ENCODE measurements at regions not wholly inside any gene's neighbourhood (a gene's known extent, or its start where the extent isn't known, plus 50 kb on each side); places are given as distances from the start of the nearest gene placed in this dataset.

DNA sequence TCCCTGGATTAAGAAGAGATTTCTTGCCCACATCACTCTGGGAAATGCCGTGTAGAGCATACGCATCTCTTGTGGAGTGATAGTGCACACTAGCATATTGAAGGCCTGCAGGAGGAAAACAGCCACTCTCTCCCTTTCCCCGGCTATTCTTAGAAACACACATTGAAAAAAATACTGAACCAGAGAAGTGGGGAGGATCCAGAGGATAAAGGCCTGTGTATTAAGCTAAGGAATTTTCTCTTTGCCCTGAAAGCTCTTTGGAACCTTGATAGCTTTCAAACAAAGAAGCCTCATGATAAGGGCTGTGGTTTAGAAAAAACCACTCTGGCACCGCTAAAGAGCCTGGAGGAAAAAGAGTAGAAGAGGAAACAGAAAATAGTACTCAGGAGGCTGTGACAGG, 386.1 kb upstream of the NBEA start:
- Histone ChIP-seq H2AFZ (ENCODE audit: low read depth, low read length) (no peak overlapping the region), H3K27me3 (ENCODE audit: control insufficient read depth in 2 of 2, insufficient read depth in 2 of 2, low read length in 2 of 2) (peaks cover 0 to 1% of the 10 kb centered on the region in 2 experiments), H3K79me2 (ENCODE audit: control insufficient read depth, insufficient read depth, low read length) (no peaks in the 10 kb centered on the region), H3K9me3 (replicated peaks; ENCODE audit: control insufficient read depth, insufficient read depth, low read length) (no peaks in the 10 kb centered on the region), H3K36me3 (ENCODE audit: control insufficient read depth in 2 of 2, extremely low read depth in 1 of 2, insufficient read depth in 2 of 2, low read length in 2 of 2) (no peaks in the 10 kb centered on the region), H4K20me1 (replicated peaks; ENCODE audit: control insufficient read depth, extremely low read depth, insufficient read depth, low read length) (no peaks in the 10 kb centered on the region), H3K4me3 (replicated peaks in 1 of 3; ENCODE audit: insufficient read depth in 1 of 3, low read depth in 1 of 3, low read length in 3 of 3) (no peak overlapping the region), H3K4me1 (ENCODE audit: control insufficient read depth, extremely low read depth, insufficient read depth, low read length) (no peaks in the 10 kb centered on the region), H3K9ac (replicated peaks; ENCODE audit: extremely low read depth, insufficient read depth, low read length) (no peak overlapping the region), H3K27ac (ENCODE audit: insufficient read depth, low read depth, low read length) (no peak overlapping the region), H3K9me1 (replicated peaks; ENCODE audit: control insufficient read depth, extremely low read depth, insufficient read depth, low read length) (no peaks in the 10 kb centered on the region), H3K4me2 (ENCODE audit: insufficient read depth, low read length) (no peak overlapping the region)
- CTCF ChIA-PET: interaction anchor here (1.0 kb wide), 1 partner anchor 12 kb away, joined by 4 read pairs; no protein-coding TSS in a partner anchor
- POLR2A ChIA-PET: no interaction called here
- DNase-seq (ENCODE audit: low read depth, low spot score): no peak
- FAIRE-seq: no peak
- intact Hi-C loops (cut with micrococcal nuclease) (no loop called here), dilution Hi-C loops (cut with MboI; ENCODE audit: extremely low pct_ligation_motif_present, low sequenced_read_pairs) (no loop called here)
- BruUV-seq (replicated peaks): no TSS peak
- TF ChIP-seq MYC (IDR thresholded peaks at IDR 0.05; ENCODE audit: low read depth, low read length) (no peak), FOS (IDR thresholded peaks at IDR 0.05; ENCODE audit: borderline replicate concordance, insufficient read depth, low read length) (no peak), GATA2 (IDR thresholded peaks at IDR 0.05; ENCODE audit: insufficient read depth, insufficient read length, low read depth, low read length) (no peak)

DNA sequence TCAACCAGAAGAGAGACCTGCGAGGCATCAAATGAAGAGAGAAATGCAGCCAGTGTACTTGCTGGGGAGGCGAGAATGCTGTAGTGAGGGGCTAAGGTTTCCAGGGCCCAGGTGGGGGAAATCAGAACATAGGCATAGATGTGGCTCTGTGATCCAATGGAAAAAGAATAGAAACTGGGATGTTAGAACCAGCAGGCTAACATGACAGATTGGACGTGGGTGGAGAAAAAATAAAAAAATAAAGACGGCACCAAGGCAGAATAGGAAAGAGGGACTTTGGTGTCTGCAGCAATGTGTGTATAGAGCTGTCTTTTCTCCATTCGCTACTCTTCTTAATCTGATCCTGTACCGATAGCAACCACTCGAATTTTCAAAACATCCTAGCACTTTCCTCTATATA, 381.0 kb upstream of the NBEA start:
- intact Hi-C loops (cut with micrococcal nuclease): no loop called here
- BruUV-seq (replicated peaks): no TSS peak
- Histone ChIP-seq H2AFZ (ENCODE audit: low read depth, low read length) (no peak overlapping the region), H3K27ac (ENCODE audit: insufficient read depth, low read depth, low read length) (no peak overlapping the region), H3K9me1 (replicated peaks; ENCODE audit: control insufficient read depth, extremely low read depth, insufficient read depth, low read length) (no peaks in the 10 kb centered on the region), H3K9me3 (replicated peaks; ENCODE audit: control insufficient read depth, insufficient read depth, low read length) (no peaks in the 10 kb centered on the region), H3K4me2 (ENCODE audit: insufficient read depth, low read length) (no peak overlapping the region), H3K4me3 (replicated peaks in 1 of 3; ENCODE audit: insufficient read depth in 1 of 3, low read depth in 1 of 3, low read length in 3 of 3) (no peak overlapping the region), H3K4me1 (ENCODE audit: control insufficient read depth, extremely low read depth, insufficient read depth, low read length) (no peaks in the 10 kb centered on the region), H3K36me3 (ENCODE audit: control insufficient read depth in 2 of 2, extremely low read depth in 1 of 2, insufficient read depth in 2 of 2, low read length in 2 of 2) (no peaks in the 10 kb centered on the region), H3K9ac (replicated peaks; ENCODE audit: extremely low read depth, insufficient read depth, low read length) (no peak overlapping the region), H4K20me1 (replicated peaks; ENCODE audit: control insufficient read depth, extremely low read depth, insufficient read depth, low read length) (no peaks in the 10 kb centered on the region), H3K27me3 (ENCODE audit: control insufficient read depth in 2 of 2, insufficient read depth in 2 of 2, low read length in 2 of 2) (peaks cover 0 to 4% of the 10 kb centered on the region in 2 experiments), H3K79me2 (ENCODE audit: control insufficient read depth, insufficient read depth, low read length) (no peaks in the 10 kb centered on the region)
- ChIA-PET CTCF (no interaction called here), POLR2A (no interaction called here)
- FAIRE-seq (no peak), DNase-seq (ENCODE audit: low read depth, low spot score) (no peak)
- dilution Hi-C loops (cut with MboI; ENCODE audit: extremely low pct_ligation_motif_present, low sequenced_read_pairs): no loop called here
- TF ChIP-seq, protein P1, sequence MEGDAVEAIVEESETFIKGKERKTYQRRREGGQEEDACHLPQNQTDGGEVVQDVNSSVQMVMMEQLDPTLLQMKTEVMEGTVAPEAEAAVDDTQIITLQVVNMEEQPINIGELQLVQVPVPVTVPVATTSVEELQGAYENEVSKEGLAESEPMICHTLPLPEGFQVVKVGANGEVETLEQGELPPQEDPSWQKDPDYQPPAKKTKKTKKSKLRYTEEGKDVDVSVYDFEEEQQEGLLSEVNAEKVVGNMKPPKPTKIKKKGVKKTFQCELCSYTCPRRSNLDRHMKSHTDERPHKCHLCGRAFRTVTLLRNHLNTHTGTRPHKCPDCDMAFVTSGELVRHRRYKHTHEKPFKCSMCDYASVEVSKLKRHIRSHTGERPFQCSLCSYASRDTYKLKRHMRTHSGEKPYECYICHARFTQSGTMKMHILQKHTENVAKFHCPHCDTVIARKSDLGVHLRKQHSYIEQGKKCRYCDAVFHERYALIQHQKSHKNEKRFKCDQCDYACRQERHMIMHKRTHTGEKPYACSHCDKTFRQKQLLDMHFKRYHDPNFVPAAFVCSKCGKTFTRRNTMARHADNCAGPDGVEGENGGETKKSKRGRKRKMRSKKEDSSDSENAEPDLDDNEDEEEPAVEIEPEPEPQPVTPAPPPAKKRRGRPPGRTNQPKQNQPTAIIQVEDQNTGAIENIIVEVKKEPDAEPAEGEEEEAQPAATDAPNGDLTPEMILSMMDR (IDR thresholded peaks at IDR 0.05; ENCODE audit: extremely low read depth in 1 of 2, insufficient read depth in 1 of 2, low read depth in 1 of 2, low read length in 2 of 2): no peak
- TF ChIP-seq POLR2AphosphoS5 (IDR thresholded peaks at IDR 0.05; ENCODE audit: insufficient read depth, low read depth, low read length): no peak
- TF ChIP-seq JUN (IDR thresholded peaks at IDR 0.05; ENCODE audit: borderline replicate concordance, insufficient read depth, insufficient read length, low read depth): no peak
- TF ChIP-seq EZH2 (IDR thresholded peaks at IDR 0.05; ENCODE audit: borderline replicate concordance, low read depth, low read length, severe bottlenecking): no peak
